Right lobe of liver (tissue), 6 donors: ENCODE measurements at regions not wholly inside any gene's neighbourhood (a gene's known extent, or its start where the extent isn't known, plus 50 kb on each side); places are given as distances from the start of the nearest gene placed in this dataset.

Source experiments
- ATAC-seq, 4 donors: fragments of 200-7000 bp; cut with Tn5 transposase; one replicate each; pipeline ENCODE4 v1.9.1; 2020; ENCODE audit warnings: mild to moderate bottlenecking in 4 of 4, moderate library complexity in 4 of 4
- DNase-seq, 3 donors: peaks; one replicate each; pipeline ENCODE4 v3.0.0-alpha.2; 2020
- H3K27ac ChIP-seq, 3 donors: fragments of 200-600 bp; one replicate each; pipeline ENCODE4 v1.8.0; 2022
- H3K27me3 ChIP-seq, 2 donors: fragments of 200-600 bp; one replicate each; pipeline ENCODE4 v1.8.0; 2022
- H3K36me3 ChIP-seq, 4 donors: fragments of 200-600 bp; sonication (generic) in 1 of 4; one replicate each; pipeline versions ENCODE4 v1.5.1 to v1.8.0; 2017 to 2022; ENCODE audit warnings: control low read depth in 1 of 4
- H3K4me1 ChIP-seq, 4 donors: fragments of 200-600 bp; sonication (generic) in 1 of 4; one replicate each; pipeline versions ENCODE4 v1.5.1 to v1.8.0; 2017 to 2022; ENCODE audit warnings: control low read depth in 1 of 4
- H3K4me3 ChIP-seq, 3 donors: fragments of 200-600 bp; one replicate each; pipeline ENCODE4 v1.8.0; 2022
- H3K9me3 ChIP-seq, 4 donors: fragments of 200-600 bp; sonication (generic) in 1 of 4; one replicate each; pipeline versions ENCODE4 v1.5.1 to v1.8.0; 2017 to 2022; ENCODE audit warnings: control low read depth in 1 of 4
- CTCF ChIP-seq, 4 donors: fragments of 200-600 bp in 3 of 4; fragments of 450-650 bp in 1 of 4; IDR thresholded peaks; one replicate each; pipeline versions ENCODE4 v1.5.1 to v1.8.0; 2016 to 2022; ENCODE audit warnings: antibody characterized with exemption in 4 of 4, mild to moderate bottlenecking in 2 of 4
- POLR2A ChIP-seq: fragments of 450-650 bp; IDR thresholded peaks from one replicate; pipeline ENCODE4 v1.6.1; 2017; ENCODE audit warnings: antibody characterized with exemption, mild to moderate bottlenecking
- WGBS: methylation state at CpG from one replicate; pipeline ENCODE4 v1.1.6; 2018; ENCODE audit warnings: low coverage, low lambda C conversion rate; ENCODE audit not compliant: insufficient coverage; ENCODE audit errors: missing lambda C conversion rate; 5-methylcytosine and 5-hydroxymethylcytosine counted together
- intact Hi-C, 2 donors: fragments of 100-400 bp; cut with DNase I; formaldehyde crosslinking; loops; one replicate each; pipeline versions ENCODE4 v1.11.2 to v1.14.1; 2022
- donor health status: DM: no; HTN: yes; CAD: no.
- donor health status: DM: no; HTN: no; CAD: no.
- donor health status: DM: no; HTN: no; CAD: no.
- donor health status: DM: no; HTN: yes; CAD: no.
- donor health status: DM: no; HTN: yes; CAD: no.

- Histone ChIP-seq H3K4me3 (no peak overlapping the region), H3K27me3 (no peaks in the 10 kb centered on the region), H3K36me3 (no peaks in the 10 kb centered on the region), H3K4me1 (no peaks in the 10 kb centered on the region), H3K9me3 (no peaks in the 10 kb centered on the region), H3K27ac (no peak overlapping the region)
- TF ChIP-seq CTCF (IDR thresholded peaks at IDR 0.05) (no peak), POLR2A (no peak)
- DNase-seq (no peak), ATAC-seq (no peak)
- 25% methylated on average over 2 of the region's 2 CpGs for WGBS
- intact Hi-C loops, result no loop called here
These were observed 200.0 kb downstream of the PDHA2 start for GRCh38 chr4:96039803-96040436.

- DNase-seq, result no peak
- Histone ChIP-seq H3K4me3 (no peak overlapping the region), H3K9me3 (no peaks in the 10 kb centered on the region), H3K27me3 (no peaks in the 10 kb centered on the region), H3K4me1 (no peaks in the 10 kb centered on the region), H3K27ac (no peak overlapping the region), H3K36me3 (no peaks in the 10 kb centered on the region)
- intact Hi-C loops, result no loop called here
- ATAC-seq, result no peak
- TF ChIP-seq CTCF (IDR thresholded peaks at IDR 0.05) (no peak), POLR2A (no peak)
- WGBS, result 40% methylated on average over 4 of the region's 4 CpGs
These were observed 205.1 kb downstream of the PDHA2 start for GRCh38 chr4:96044971-96045370.

- Histone ChIP-seq H3K4me1 (no peaks in the 10 kb centered on the region), H3K9me3 (no peaks in the 10 kb centered on the region), H3K27me3 (no peaks in the 10 kb centered on the region), H3K4me3 (no peak overlapping the region), H3K27ac (no peak overlapping the region), H3K36me3 (no peaks in the 10 kb centered on the region)
- intact Hi-C loops, result no loop called here
- ATAC-seq, result no peak
- 56% methylated on average over 1 of the region's 1 CpG for WGBS
- TF ChIP-seq POLR2A (no peak), CTCF (IDR thresholded peaks at IDR 0.05) (no peak)
- DNase-seq, result no peak
These were observed 212.9 kb downstream of the PDHA2 start for GRCh38 chr4:96052827-96053226.

- H3K4me1 ChIP-seq, result no peaks in the 10 kb centered on the region
- no peak overlapping the region for H3K27ac ChIP-seq
- intact Hi-C loops, result no loop called here
- TF ChIP-seq CTCF (IDR thresholded peaks at IDR 0.05) (no peak), POLR2A (no peak)
- no peak for DNase-seq
- 76% methylated on average over 7 of the region's 12 CpGs for WGBS
- no peak overlapping the region for H3K4me3 ChIP-seq
- H3K36me3 ChIP-seq, result no peaks in the 10 kb centered on the region
- H3K27me3 ChIP-seq, result no peaks in the 10 kb centered on the region
- no peak for ATAC-seq
- H3K9me3 ChIP-seq, result no peaks in the 10 kb centered on the region
These were observed 216.5 kb downstream of the PDHA2 start for GRCh38 chr4:96056346-96056934.
